PC-9 (cell line): ENCODE measurements at regions not wholly inside any gene's neighbourhood (a gene's known extent, or its start where the extent isn't known, plus 50 kb on each side); places are given as distances from the start of the nearest gene placed in this dataset.

Experiments
- EZH2 ChIP-seq: fragments of 200-600 bp; sonication (generic); IDR thresholded peaks from 2 replicates; pipeline ENCODE4 v1.8.0; 2017; ENCODE audit warnings: antibody characterized with exemption, low read depth
- TF ChIP-seq, protein P1 (sequence below): fragments of 200-600 bp; sonication (generic); conservative IDR thresholded peaks from 2 replicates; pipeline ENCODE4 v1.6.1; 2017; ENCODE audit warnings: mixed run types, antibody characterized with exemption, mild to moderate bottlenecking, moderate library complexity

DNA sequence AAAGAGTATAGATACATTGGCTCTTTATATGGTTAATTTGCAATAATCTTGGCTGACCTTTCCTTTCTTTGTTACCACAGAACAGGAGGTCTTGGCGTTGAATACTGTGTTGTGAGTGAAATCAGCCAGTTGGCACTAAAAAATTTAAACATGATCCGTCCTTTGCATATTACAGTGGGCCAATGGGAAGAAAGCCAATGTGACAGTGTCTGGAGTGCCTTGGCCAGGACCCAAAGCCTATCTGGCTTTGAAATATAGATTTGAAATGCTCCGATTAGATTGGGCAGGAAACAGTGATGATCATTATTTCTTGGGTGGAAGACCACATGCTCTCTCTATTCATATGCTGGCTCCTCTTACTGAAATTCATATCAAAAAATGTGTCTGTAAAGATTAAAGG is 339.6 kb upstream of the ANO3 start:
- TF ChIP-seq, protein P1, sequence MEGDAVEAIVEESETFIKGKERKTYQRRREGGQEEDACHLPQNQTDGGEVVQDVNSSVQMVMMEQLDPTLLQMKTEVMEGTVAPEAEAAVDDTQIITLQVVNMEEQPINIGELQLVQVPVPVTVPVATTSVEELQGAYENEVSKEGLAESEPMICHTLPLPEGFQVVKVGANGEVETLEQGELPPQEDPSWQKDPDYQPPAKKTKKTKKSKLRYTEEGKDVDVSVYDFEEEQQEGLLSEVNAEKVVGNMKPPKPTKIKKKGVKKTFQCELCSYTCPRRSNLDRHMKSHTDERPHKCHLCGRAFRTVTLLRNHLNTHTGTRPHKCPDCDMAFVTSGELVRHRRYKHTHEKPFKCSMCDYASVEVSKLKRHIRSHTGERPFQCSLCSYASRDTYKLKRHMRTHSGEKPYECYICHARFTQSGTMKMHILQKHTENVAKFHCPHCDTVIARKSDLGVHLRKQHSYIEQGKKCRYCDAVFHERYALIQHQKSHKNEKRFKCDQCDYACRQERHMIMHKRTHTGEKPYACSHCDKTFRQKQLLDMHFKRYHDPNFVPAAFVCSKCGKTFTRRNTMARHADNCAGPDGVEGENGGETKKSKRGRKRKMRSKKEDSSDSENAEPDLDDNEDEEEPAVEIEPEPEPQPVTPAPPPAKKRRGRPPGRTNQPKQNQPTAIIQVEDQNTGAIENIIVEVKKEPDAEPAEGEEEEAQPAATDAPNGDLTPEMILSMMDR: no peak
- no peak for TF ChIP-seq EZH2
